SKM-1 treated with dmso at 0.1 percent for 144 hours (cell line): ENCODE measurements at regions not wholly inside any gene's neighbourhood (a gene's known extent, or its start where the extent isn't known, plus 50 kb on each side); places are given as distances from the start of the nearest gene placed in this dataset.
"Not testable (repeated sequence)": the region's sequence is repeated elsewhere in the genome, so short reads cannot be mapped to it uniquely, and the experiment has no call there.

ENCODE experiments used
- DNase-seq: peaks from one replicate; lab custom pipeline; 2025; ENCODE audit not compliant: unreplicated experiment; lab: John Stamatoyannopoulos, UW

GRCh38 chr16:60077861-60078260, 1343.7 kb upstream of the GOT2 start:
- peak; percentile 78 for DNase-seq

GRCh38 chr16:60074378-60074777, 1340.3 kb upstream of the GOT2 start:
- no peak for DNase-seq

- no peak for DNase-seq
These were observed 1339.3 kb upstream of the GOT2 start for GRCh38 chr16:60073376-60073775.

- no peak for DNase-seq
These were observed 1329.9 kb upstream of the GOT2 start for GRCh38 chr16:60064026-60064425.

- no peak for DNase-seq
These were observed 1327.3 kb upstream of the GOT2 start for GRCh38 chr16:60061396-60061795.

GRCh38 chr16:60060731-60061130, 1326.6 kb upstream of the GOT2 start:
- no peak for DNase-seq

- DNase-seq: no peak
These were observed 1325.0 kb upstream of the GOT2 start for GRCh38 chr16:60059141-60059540.

- no peak for DNase-seq
These were observed 1307.6 kb upstream of the GOT2 start for GRCh38 chr16:60041671-60042070.

GRCh38 chr16:60031740-60032139, 1297.6 kb upstream of the GOT2 start:
- DNase-seq: no peak

GRCh38 chr16:60027351-60027750, 1293.2 kb upstream of the GOT2 start:
- no peak for DNase-seq

GRCh38 chr16:60013076-60013475, 1279.0 kb upstream of the GOT2 start:
- no peak for DNase-seq

GRCh38 chr16:60001523-60001922, 1267.4 kb upstream of the GOT2 start:
- DNase-seq: no peak

GRCh38 chr16:59997706-59998105, 1263.6 kb upstream of the GOT2 start:
- no peak for DNase-seq

GRCh38 chr16:59993101-59993500, 1259.0 kb upstream of the GOT2 start:
- no peak for DNase-seq

GRCh38 chr16:59991171-59991570, 1257.1 kb upstream of the GOT2 start:
- no peak for DNase-seq

GRCh38 chr16:59988591-59988990, 1254.5 kb upstream of the GOT2 start:
- no peak for DNase-seq

GRCh38 chr16:59975953-59976352, 1241.8 kb upstream of the GOT2 start:
- no peak for DNase-seq

GRCh38 chr16:59973966-59974365, 1239.8 kb upstream of the GOT2 start:
- DNase-seq: no peak

- no peak for DNase-seq
These were observed 1237.1 kb upstream of the GOT2 start for GRCh38 chr16:59971264-59971663.

GRCh38 chr16:59964232-59964924, 1230.3 kb upstream of the GOT2 start:
- DNase-seq: no peak

GRCh38 chr16:59959311-59959710, 1225.2 kb upstream of the GOT2 start:
- no peak for DNase-seq

- no peak for DNase-seq
These were observed 1216.3 kb upstream of the GOT2 start for GRCh38 chr16:59950431-59950830.

- not testable (repeated sequence) for DNase-seq
These were observed 1209.9 kb upstream of the GOT2 start for GRCh38 chr16:59944041-59944440.
